Thyroid gland (tissue), 4 donors: ENCODE measurements at regions not wholly inside any gene's neighbourhood (a gene's known extent, or its start where the extent isn't known, plus 50 kb on each side); places are given as distances from the start of the nearest gene placed in this dataset.

ENCODE experiments used
- POLR2A ChIP-seq, 2 donors: fragments of 450-650 bp; IDR thresholded peaks; one replicate each; pipeline ENCODE4 v1.6.1; 2017; ENCODE audit warnings: antibody characterized with exemption in 2 of 2, mild to moderate bottlenecking in 2 of 2, moderate library complexity in 1 of 2
- TF ChIP-seq, protein P1 (sequence below), 6 experiments: fragments of 200-600 bp in 3 of 6; fragments of 450-650 bp in 3 of 6; sonication (generic) in 3 of 6; IDR thresholded peaks; one replicate each; pipeline ENCODE4 v1.5.1; 2016 to 2019; ENCODE audit warnings: antibody characterized with exemption in 6 of 6, mild to moderate bottlenecking in 2 of 6, inconsistent platforms in 1 of 6, moderate library complexity in 1 of 6

DNA sequence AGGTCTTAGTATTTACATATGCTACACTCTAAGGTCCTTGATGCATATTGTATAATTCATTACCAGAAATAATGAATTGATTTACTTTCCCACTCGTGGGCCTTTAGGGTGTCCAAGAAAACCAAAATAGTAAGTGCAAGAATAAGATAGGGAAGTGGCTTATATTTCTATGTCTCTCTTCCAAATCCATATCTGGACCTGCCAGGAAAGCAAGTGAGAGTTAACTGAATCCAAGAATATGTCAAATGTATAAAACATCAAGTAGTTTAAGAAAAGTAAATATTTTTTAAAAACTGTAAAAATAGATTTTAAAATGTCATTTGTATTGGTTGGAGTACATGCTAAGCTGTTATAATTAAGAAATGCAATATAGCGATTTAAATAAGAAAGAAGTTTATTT lies 1072.1 kb downstream of the OTOL1 start:
- TF ChIP-seq, protein P1, sequence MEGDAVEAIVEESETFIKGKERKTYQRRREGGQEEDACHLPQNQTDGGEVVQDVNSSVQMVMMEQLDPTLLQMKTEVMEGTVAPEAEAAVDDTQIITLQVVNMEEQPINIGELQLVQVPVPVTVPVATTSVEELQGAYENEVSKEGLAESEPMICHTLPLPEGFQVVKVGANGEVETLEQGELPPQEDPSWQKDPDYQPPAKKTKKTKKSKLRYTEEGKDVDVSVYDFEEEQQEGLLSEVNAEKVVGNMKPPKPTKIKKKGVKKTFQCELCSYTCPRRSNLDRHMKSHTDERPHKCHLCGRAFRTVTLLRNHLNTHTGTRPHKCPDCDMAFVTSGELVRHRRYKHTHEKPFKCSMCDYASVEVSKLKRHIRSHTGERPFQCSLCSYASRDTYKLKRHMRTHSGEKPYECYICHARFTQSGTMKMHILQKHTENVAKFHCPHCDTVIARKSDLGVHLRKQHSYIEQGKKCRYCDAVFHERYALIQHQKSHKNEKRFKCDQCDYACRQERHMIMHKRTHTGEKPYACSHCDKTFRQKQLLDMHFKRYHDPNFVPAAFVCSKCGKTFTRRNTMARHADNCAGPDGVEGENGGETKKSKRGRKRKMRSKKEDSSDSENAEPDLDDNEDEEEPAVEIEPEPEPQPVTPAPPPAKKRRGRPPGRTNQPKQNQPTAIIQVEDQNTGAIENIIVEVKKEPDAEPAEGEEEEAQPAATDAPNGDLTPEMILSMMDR (IDR thresholded peaks at IDR 0.05): no peak
- TF ChIP-seq POLR2A (IDR thresholded peaks at IDR 0.05): no peak
